Upper lobe of left lung (tissue), 6 donors: ENCODE measurements at regions not wholly inside any gene's neighbourhood (a gene's known extent, or its start where the extent isn't known, plus 50 kb on each side); places are given as distances from the start of the nearest gene placed in this dataset.

Experiments used
- ATAC-seq, 2 donors: fragments of 200-7000 bp; cut with Tn5 transposase; one replicate each; pipeline ENCODE4 v1.9.1; 2022; ENCODE audit warnings: mild to moderate bottlenecking in 2 of 2, moderate library complexity in 2 of 2; ENCODE audit not compliant: low FRiP score in 2 of 2
- DNase-seq, 2 donors: peaks; one replicate each; pipeline ENCODE4 v3.0.0-alpha.2; 2019 to 2020
- H3K27ac ChIP-seq, 4 donors: fragments of 200-600 bp; sonication (generic); one replicate each; pipeline ENCODE4 v1.5.1; 2016 to 2019
- H3K27me3 ChIP-seq, 4 donors: fragments of 200-600 bp; sonication (generic); one replicate each; pipeline ENCODE4 v1.5.1; 2017 to 2019
- H3K36me3 ChIP-seq, 4 donors: fragments of 200-600 bp; sonication (generic); one replicate each; pipeline ENCODE4 v1.5.1; 2016 to 2019
- H3K4me1 ChIP-seq, 4 donors: fragments of 200-600 bp; sonication (generic); one replicate each; pipeline ENCODE4 v1.5.1; 2018 to 2019
- H3K4me3 ChIP-seq, 4 donors: fragments of 200-600 bp; sonication (generic); one replicate each; pipeline ENCODE4 v1.5.1; 2017 to 2019; ENCODE audit warnings: mild to moderate bottlenecking in 2 of 4, moderate library complexity in 1 of 4
- H3K9me3 ChIP-seq, 4 donors: fragments of 200-600 bp; sonication (generic); one replicate each; pipeline ENCODE4 v1.5.1; 2018 to 2019
- CTCF ChIP-seq, 6 experiments: fragments of 450-650 bp in 4 of 6; fragments of 200-600 bp in 2 of 6; sonication (generic) in 2 of 6; IDR thresholded peaks; one replicate each; pipeline ENCODE4 v1.5.1; 2016 to 2019; ENCODE audit warnings: antibody characterized with exemption in 6 of 6
- EP300 ChIP-seq, 4 donors: sonication (generic); formaldehyde crosslinking; IDR thresholded peaks; one replicate each; pipeline ENCODE4 v1.5.1; 2017; ENCODE audit warnings: antibody characterized with exemption in 4 of 4, control low read depth in 2 of 4
- POLR2A ChIP-seq, 4 donors: fragments of 450-650 bp; IDR thresholded peaks; one replicate each; pipeline ENCODE4 v1.5.1; 2016 to 2017; ENCODE audit warnings: antibody characterized with exemption in 4 of 4, mild to moderate bottlenecking in 2 of 4
- POLR2AphosphoS5 ChIP-seq, 2 donors: sonication (generic); formaldehyde crosslinking; IDR thresholded peaks; one replicate each; pipeline ENCODE4 v1.5.1; 2017; ENCODE audit warnings: antibody characterized with exemption in 2 of 2
- WGBS, 2 donors: methylation state at CpG; one replicate each; pipeline ENCODE4 v1.1.5; 2017 to 2018; 5-methylcytosine and 5-hydroxymethylcytosine counted together
- donor health status: DM: no; HTN: no; CAD: no; lungs with moderate emphysema.
- donor health status: DM: no; HTN: yes; CAD: no; lungs with severe emphysema.

- DNase-seq (no peak), ATAC-seq (no peak)
- no peak overlapping the region for H3K27ac ChIP-seq
- no peaks in the 10 kb centered on the region for H3K36me3 ChIP-seq
- peaks cover 0 to 8% (median 0%) of the 10 kb centered on the region in 4 donors for H3K4me1 ChIP-seq
- no peak for TF ChIP-seq POLR2AphosphoS5 (IDR thresholded peaks at IDR 0.05)
- TF ChIP-seq CTCF (IDR thresholded peaks at IDR 0.05): no peak
- no peak overlapping the region for H3K4me3 ChIP-seq
- 65 to 81% methylated on average over 3 of the region's 3 CpGs for WGBS, 2 donors
- peaks cover 0 to under 1% (median 0%) of the 10 kb centered on the region in 4 donors for H3K9me3 ChIP-seq
- no peaks in the 10 kb centered on the region for H3K27me3 ChIP-seq
Observed at GRCh38 chr13:48839171-48839570, 136.5 kb upstream of the FNDC3A start.

DNA sequence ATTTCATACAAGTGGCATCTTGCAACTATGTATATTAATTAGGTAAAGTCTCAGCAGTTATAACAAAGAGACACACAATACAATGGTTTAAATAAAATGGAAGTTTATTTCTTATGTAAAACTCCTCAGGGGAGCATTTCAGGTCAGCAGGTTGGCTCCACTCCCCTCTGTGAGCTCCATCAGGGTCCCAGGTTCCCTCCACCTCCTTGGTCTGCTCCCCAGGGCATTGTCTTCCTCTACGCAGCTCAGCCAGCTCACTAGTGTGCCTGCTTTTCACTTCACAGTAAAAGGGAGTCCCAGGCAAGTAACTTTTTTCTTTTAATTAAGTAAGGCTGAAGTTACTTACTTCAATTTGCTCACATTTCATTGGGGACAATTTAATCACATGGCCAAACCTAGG is 135.3 kb upstream of the FNDC3A start:
- no peak for DNase-seq
- TF ChIP-seq POLR2AphosphoS5 (IDR thresholded peaks at IDR 0.05) (no peak), CTCF (IDR thresholded peaks at IDR 0.05) (no peak), EP300 (IDR thresholded peaks at IDR 0.05) (no peak), POLR2A (IDR thresholded peaks at IDR 0.05) (no peak)
- no peak overlapping the region for H3K4me3 ChIP-seq

GRCh38 chr13:48842316-48842715 is 133.4 kb upstream of the FNDC3A start:
- H3K27me3 ChIP-seq: no peaks in the 10 kb centered on the region
- ATAC-seq (no peak), DNase-seq (no peak)
- no peaks in the 10 kb centered on the region for H3K36me3 ChIP-seq
- H3K4me1 ChIP-seq: peaks cover 0 to 8% (median 0%) of the 10 kb centered on the region in 4 donors
- H3K9me3 ChIP-seq: no peaks in the 10 kb centered on the region
- no peak for TF ChIP-seq CTCF (IDR thresholded peaks at IDR 0.05)
- TF ChIP-seq EP300 (IDR thresholded peaks at IDR 0.05): no peak
- no peak for TF ChIP-seq POLR2A (IDR thresholded peaks at IDR 0.05)
- no peak for TF ChIP-seq POLR2AphosphoS5 (IDR thresholded peaks at IDR 0.05)
- H3K27ac ChIP-seq: no peak overlapping the region
- no peak overlapping the region for H3K4me3 ChIP-seq

More for the DNA sequence above, 135.3 kb upstream of the FNDC3A start:
- WGBS, 2 donors: 100% methylated on average over 1 of the region's 1 CpG
- Histone ChIP-seq H3K27ac (no peak overlapping the region), H3K4me1 (peaks cover 0 to 8% (median 0%) of the 10 kb centered on the region in 4 donors), H3K27me3 (no peaks in the 10 kb centered on the region), H3K36me3 (no peaks in the 10 kb centered on the region), H3K9me3 (no peaks in the 10 kb centered on the region)
- no peak for ATAC-seq

DNA sequence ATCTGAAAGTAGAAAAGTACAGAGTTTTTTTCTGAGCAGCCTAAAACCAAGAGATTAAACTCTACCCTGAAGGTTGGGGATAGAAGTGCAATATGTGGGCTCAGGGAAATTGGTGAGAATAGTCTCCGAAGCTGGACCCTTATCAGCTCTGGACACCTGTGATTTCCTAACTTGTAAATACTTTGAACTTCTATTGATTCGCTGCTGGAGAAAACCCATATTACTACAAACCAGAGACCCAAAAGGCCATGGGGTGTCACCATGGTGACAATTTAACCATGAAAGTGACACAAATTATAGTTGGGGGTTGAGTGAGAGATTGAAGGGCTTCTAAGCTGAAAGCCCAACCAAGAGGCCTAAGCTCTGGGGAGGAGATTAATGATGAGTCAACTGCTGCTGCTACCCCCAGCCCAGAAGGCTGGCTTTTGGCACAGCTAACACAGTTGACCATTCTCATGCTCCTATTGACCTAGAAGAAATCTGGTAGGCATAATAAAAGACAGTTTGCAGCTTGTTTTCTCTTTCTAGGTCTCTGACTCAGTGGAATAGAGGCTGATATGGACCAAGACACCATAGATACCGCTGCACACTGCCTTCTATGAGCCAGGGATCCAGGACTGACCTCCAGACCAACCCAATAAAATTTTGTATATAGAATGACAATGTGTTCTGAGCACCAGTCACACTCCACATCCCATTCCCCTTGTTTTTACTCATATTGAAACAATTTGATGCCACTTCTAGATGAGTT is 131.9 kb upstream of the FNDC3A start:
- no peak for ATAC-seq
- WGBS, 2 donors: 85 to 89% methylated on average over 3 of the region's 3 CpGs

More for the DNA sequence above, 131.9 kb upstream of the FNDC3A start:
- Histone ChIP-seq H3K27ac (no peak overlapping the region), H3K27me3 (no peaks in the 10 kb centered on the region), H3K36me3 (no peaks in the 10 kb centered on the region), H3K9me3 (no peaks in the 10 kb centered on the region), H3K4me1 (no peaks in the 10 kb centered on the region), H3K4me3 (no peak overlapping the region)
- no peak for DNase-seq
- no peak for TF ChIP-seq POLR2A (IDR thresholded peaks at IDR 0.05)
- TF ChIP-seq CTCF (IDR thresholded peaks at IDR 0.05): no peak
- no peak for TF ChIP-seq EP300 (IDR thresholded peaks at IDR 0.05)
- no peak for TF ChIP-seq POLR2AphosphoS5 (IDR thresholded peaks at IDR 0.05)
